ENCODE measurements at regions not wholly inside any gene's neighbourhood (a gene's known extent, or its start where the extent isn't known, plus 50 kb on each side); places are given as distances from the start of the nearest gene placed in this dataset.
"Not testable (repeated sequence)": the region's sequence is repeated elsewhere in the genome, so short reads cannot be mapped to it uniquely, and the experiment has no call there.

- Histone ChIP-seq H3K9me3 (ENCODE audit: low read length) (no peaks in the 10 kb centered on the region), H3K36me3 (ENCODE audit: insufficient read depth, low read length) (no peaks in the 10 kb centered on the region), H4K20me1 (ENCODE audit: insufficient read depth) (no peaks in the 10 kb centered on the region), H3K4me3 (ENCODE audit: low read length) (no peak overlapping the region), H3K27me3 (ENCODE audit: insufficient read depth, low read depth, low read length) (no peaks in the 10 kb centered on the region), H2AFZ (ENCODE audit: low read depth, low read length) (no peak overlapping the region), H3K4me2 (ENCODE audit: low read length) (no peak overlapping the region), H3K27ac (ENCODE audit: low read length) (no peak overlapping the region), H3K79me2 (replicated peaks; ENCODE audit: insufficient read depth, low read length) (no peaks in the 10 kb centered on the region), H3K9me2 (ENCODE audit: insufficient read depth, low read length) (no peaks in the 10 kb centered on the region), H3K9ac (ENCODE audit: low read length) (no peak overlapping the region), H3F3A (ENCODE audit: insufficient read depth, low read length, poor library complexity, severe bottlenecking) (no peaks in the 10 kb centered on the region)
- no peak for TF ChIP-seq SMC3 (conservative IDR thresholded peaks at IDR 0.05; ENCODE audit: poor library complexity)
- TF ChIP-seq EP300 (conservative IDR thresholded peaks at IDR 0.05; ENCODE audit: poor library complexity, severe bottlenecking), result no peak
- no peak for TF ChIP-seq CTCF (IDR thresholded peaks at IDR 0.05; ENCODE audit: poor library complexity, severe bottlenecking)
- no peak for TF ChIP-seq POLR2AphosphoS5 (IDR thresholded peaks at IDR 0.05)
- no peak for TF ChIP-seq REST (IDR thresholded peaks at IDR 0.05; ENCODE audit: borderline replicate concordance)
- TF ChIP-seq RAD21 (conservative IDR thresholded peaks at IDR 0.05), result no peak
- no peak for TF ChIP-seq EZH2 (IDR thresholded peaks at IDR 0.05; ENCODE audit: borderline replicate concordance, insufficient read depth, low read length, poor library complexity, severe bottlenecking)
- TF ChIP-seq MXI1 (conservative IDR thresholded peaks at IDR 0.05; ENCODE audit: poor library complexity, severe bottlenecking), result no peak
- no peak for TF ChIP-seq TAF1 (IDR thresholded peaks at IDR 0.05; ENCODE audit: low read depth)
Measured at GRCh38 chr3:35305406-35305805, 333.9 kb upstream of the ARPP21 start.

- H4K20me1 ChIP-seq (ENCODE audit: insufficient read depth), result no peaks in the 10 kb centered on the region
- H3K9me3 ChIP-seq (ENCODE audit: low read length), result no peaks in the 10 kb centered on the region
- no peak overlapping the region for H3K9ac ChIP-seq (ENCODE audit: low read length)
- H3K27me3 ChIP-seq (ENCODE audit: insufficient read depth, low read depth, low read length), result no peaks in the 10 kb centered on the region
- no peaks in the 10 kb centered on the region for H3K79me2 ChIP-seq (replicated peaks; ENCODE audit: insufficient read depth, low read length)
- no peak overlapping the region for H2AFZ ChIP-seq (ENCODE audit: low read depth, low read length)
- no peaks in the 10 kb centered on the region for H3F3A ChIP-seq (ENCODE audit: insufficient read depth, low read length, poor library complexity, severe bottlenecking)
- TF ChIP-seq MXI1 (conservative IDR thresholded peaks at IDR 0.05; ENCODE audit: poor library complexity, severe bottlenecking), result no peak
- TF ChIP-seq EZH2 (IDR thresholded peaks at IDR 0.05; ENCODE audit: borderline replicate concordance, insufficient read depth, low read length, poor library complexity, severe bottlenecking), result no peak
- H3K36me3 ChIP-seq (ENCODE audit: insufficient read depth, low read length), result no peaks in the 10 kb centered on the region
- H3K4me2 ChIP-seq (ENCODE audit: low read length), result no peak overlapping the region
- H3K4me3 ChIP-seq (ENCODE audit: low read length), result no peak overlapping the region
- H3K9me2 ChIP-seq (ENCODE audit: insufficient read depth, low read length), result no peaks in the 10 kb centered on the region
- no peak overlapping the region for H3K27ac ChIP-seq (ENCODE audit: low read length)
Measured at GRCh38 chr3:35307296-35307695, 332.0 kb upstream of the ARPP21 start.

GRCh38 chr3:35316841-35317240 lies 322.5 kb upstream of the ARPP21 start:
- not testable (repeated sequence) for H3K27me3 ChIP-seq (ENCODE audit: insufficient read depth, low read depth, low read length); H3K4me3 ChIP-seq (ENCODE audit: low read length); H3K9ac ChIP-seq (ENCODE audit: low read length); H2AFZ ChIP-seq (ENCODE audit: low read depth, low read length); H3K9me2 ChIP-seq (ENCODE audit: insufficient read depth, low read length); H3K79me2 ChIP-seq (replicated peaks; ENCODE audit: insufficient read depth, low read length); H3K9me3 ChIP-seq (ENCODE audit: low read length); H3K36me3 ChIP-seq (ENCODE audit: insufficient read depth, low read length); H3K27ac ChIP-seq (ENCODE audit: low read length); H3F3A ChIP-seq (ENCODE audit: insufficient read depth, low read length, poor library complexity, severe bottlenecking); H4K20me1 ChIP-seq (ENCODE audit: insufficient read depth); H3K4me2 ChIP-seq (ENCODE audit: low read length)

Data from neural cell (in vitro differentiated cells).